ENCODE measurements at regions not wholly inside any gene's neighbourhood (a gene's known extent, or its start where the extent isn't known, plus 50 kb on each side); places are given as distances from the start of the nearest gene placed in this dataset.

- no peak for TF ChIP-seq POLR2A (IDR thresholded peaks at IDR 0.05)
- no peak for TF ChIP-seq CTCF (IDR thresholded peaks at IDR 0.05)
- TF ChIP-seq EP300 (IDR thresholded peaks at IDR 0.05; ENCODE audit: low read depth), result no peak
Observed at GRCh38 chr7:28237363-28237762, 56.8 kb upstream of the JAZF1 start.

Data from transverse colon (tissue), 3 donors.